Stimulated activated naive CD8-positive, alpha-beta T cell treated with anti-CD3 and anti-CD28 coated beads, Interleukin-15, amount 100 ng/mL, for 72 hours (primary cell): ENCODE measurements at regions not wholly inside any gene's neighbourhood (a gene's known extent, or its start where the extent isn't known, plus 50 kb on each side); places are given as distances from the start of the nearest gene placed in this dataset.
A peak's percentile ranks its signal among the peaks of the same experiment; 100 is the strongest.

Experiments used
- ATAC-seq: fragments of 150-1000 bp; cut with Tn5 transposase; 2 replicates; pipeline ENCODE4 v1.10.0; 2021; ENCODE audit warnings: mild to moderate bottlenecking, moderate library complexity
- DNase-seq, 2 donors: peaks; one replicate each; pipeline ENCODE4 v3.0.0; 2021 to 2022
- H3K27ac Mint-ChIP-seq, 2 donors: one replicate each; pipeline ENCODE4 v1.8.0; 2022; ENCODE audit warnings: mild to moderate bottlenecking in 2 of 2, mixed read lengths in 2 of 2, moderate library complexity in 2 of 2
- H3K27me3 Mint-ChIP-seq: one replicate; pipeline ENCODE4 v1.8.0; 2022; ENCODE audit warnings: mixed read lengths
- H3K4me1 Mint-ChIP-seq: one replicate; pipeline ENCODE4 v1.8.0; 2022; ENCODE audit warnings: mild to moderate bottlenecking, mixed read lengths
- H3K4me3 Mint-ChIP-seq, 2 donors: one replicate each; pipeline ENCODE4 v1.8.0; 2022; ENCODE audit warnings: mild to moderate bottlenecking in 2 of 2, mixed read lengths in 2 of 2, moderate library complexity in 1 of 2
- H3K9me3 Mint-ChIP-seq, 2 donors: one replicate each; pipeline ENCODE4 v1.8.0; 2022; ENCODE audit warnings: mixed read lengths in 2 of 2

DNA sequence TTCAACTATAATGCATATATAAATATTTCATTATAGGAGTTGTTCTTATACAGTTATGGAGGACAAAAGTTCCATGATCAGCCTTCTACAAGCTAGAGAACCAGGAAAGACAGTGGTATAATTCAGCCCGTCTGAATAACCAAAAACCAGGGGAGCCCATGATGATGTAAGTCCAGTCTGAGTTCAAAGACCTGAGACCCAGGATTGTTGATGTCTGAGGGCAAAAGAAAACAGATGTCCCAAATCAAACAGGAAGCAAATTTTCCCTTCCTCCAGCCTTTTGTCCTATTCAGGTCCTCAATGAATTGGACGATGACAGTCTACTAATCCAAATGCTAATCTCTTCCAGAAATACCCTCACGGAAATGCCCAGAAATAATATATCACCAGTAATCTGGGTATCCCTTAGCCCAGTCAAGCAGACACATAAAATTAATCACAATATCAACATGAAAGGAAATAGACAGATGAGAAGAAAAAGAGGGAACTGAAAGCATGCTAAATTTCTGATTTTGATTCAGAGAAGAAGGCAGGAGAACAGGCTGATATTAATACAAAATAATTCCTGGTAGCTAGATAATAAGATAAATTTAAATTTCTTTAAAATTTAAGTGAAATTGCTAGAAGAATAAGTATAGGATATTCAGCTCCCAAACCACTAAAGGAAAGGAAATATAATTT is 255.6 kb upstream of the CTAGE1 start:
- Mint-ChIP-seq H3K27me3 (peaks cover 19% of the 10 kb centered on the region), H3K9me3 (peaks cover 0 to 7% of the 10 kb centered on the region in 2 donors), H3K27ac (no peak overlapping the region), H3K4me1 (no peaks in the 10 kb centered on the region), H3K4me3 (no peak overlapping the region)
- DNase-seq: no peak
- ATAC-seq: no peak

DNA sequence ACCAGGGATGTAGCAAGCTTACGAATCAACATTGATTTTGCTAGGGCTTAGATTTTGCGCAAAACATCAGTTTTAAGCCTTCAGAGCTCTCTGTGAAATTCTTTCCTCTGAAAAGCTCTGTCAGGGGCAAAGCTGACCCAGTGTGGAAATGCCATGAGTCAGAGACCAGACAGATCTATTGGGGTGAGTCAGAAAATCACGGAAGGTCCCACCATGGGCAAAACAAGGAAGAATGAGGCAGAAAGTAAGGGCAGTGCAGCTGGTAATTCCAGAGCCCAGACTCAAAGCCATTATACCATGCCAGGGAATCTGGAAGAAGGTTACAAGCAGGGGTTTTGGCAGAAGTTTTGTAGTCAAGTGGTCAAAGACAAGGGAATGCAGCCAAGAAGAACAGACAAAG is 256.6 kb upstream of the CTAGE1 start:
- DNase-seq (no peak), ATAC-seq (no peak)
- no peaks in the 10 kb centered on the region for H3K4me1 Mint-ChIP-seq
- no peak overlapping the region for H3K27ac Mint-ChIP-seq
- peaks cover 19% of the 10 kb centered on the region for H3K27me3 Mint-ChIP-seq
- peaks cover 0 to 7% of the 10 kb centered on the region in 2 donors for H3K9me3 Mint-ChIP-seq
- no peak overlapping the region for H3K4me3 Mint-ChIP-seq

DNA sequence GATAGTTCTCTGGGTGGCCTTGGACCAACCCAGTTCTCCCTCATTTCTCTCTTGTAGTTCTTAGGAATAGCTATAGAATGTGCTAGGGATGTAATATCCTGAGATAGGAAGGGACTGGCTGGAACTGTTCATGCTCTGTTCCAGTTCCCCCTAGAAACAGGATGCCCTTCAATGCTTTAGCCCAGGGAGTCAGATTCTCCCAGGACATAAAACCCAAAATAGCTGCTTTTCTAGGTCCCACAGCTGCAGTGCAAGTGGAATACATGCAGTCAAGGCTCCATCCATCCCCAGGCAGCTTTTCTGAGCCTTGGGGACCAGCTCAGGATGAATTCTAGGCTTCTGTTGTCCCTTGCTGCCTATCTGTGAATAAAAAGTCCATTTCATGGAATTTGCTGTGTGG is 257.3 kb upstream of the CTAGE1 start:
- H3K27me3 Mint-ChIP-seq: peaks cover 19% of the 10 kb centered on the region
- no peak for ATAC-seq
- H3K4me1 Mint-ChIP-seq: no peaks in the 10 kb centered on the region

DNA sequence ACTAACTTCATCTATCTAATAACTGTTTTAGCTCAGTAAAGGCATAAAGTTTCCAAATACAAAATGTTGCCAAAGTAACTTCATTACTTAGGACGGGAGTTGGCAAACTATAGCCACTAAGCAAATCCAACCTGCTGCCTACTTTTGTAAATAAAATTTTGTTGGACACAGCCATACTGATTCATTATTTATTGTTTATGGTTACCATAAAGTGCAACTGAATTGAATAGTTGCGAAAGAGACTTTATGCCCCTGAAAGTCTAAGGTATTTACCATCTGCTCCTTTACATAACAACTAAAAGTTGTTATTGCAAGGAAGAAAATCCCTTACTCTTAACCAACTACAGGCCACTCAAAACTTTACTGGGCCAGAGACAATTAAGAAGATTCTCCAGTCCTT is 256.7 kb upstream of the RBBP8 start:
- H3K4me1 Mint-ChIP-seq: no peaks in the 10 kb centered on the region
- DNase-seq (no peak), ATAC-seq (no peak)
- H3K27me3 Mint-ChIP-seq: peaks cover 11% of the 10 kb centered on the region
- H3K27ac Mint-ChIP-seq: no peak overlapping the region
- H3K9me3 Mint-ChIP-seq: peaks cover 0 to 7% of the 10 kb centered on the region in 2 donors
- no peak overlapping the region for H3K4me3 Mint-ChIP-seq

More for the DNA sequence above, 257.3 kb upstream of the CTAGE1 start:
- no peak for DNase-seq
- peak overlapping the region in 1 of 2 donors; percentile 89 for H3K27ac Mint-ChIP-seq
- H3K4me3 Mint-ChIP-seq: no peak overlapping the region
- peaks cover 0 to 7% of the 10 kb centered on the region in 2 donors for H3K9me3 Mint-ChIP-seq

DNA sequence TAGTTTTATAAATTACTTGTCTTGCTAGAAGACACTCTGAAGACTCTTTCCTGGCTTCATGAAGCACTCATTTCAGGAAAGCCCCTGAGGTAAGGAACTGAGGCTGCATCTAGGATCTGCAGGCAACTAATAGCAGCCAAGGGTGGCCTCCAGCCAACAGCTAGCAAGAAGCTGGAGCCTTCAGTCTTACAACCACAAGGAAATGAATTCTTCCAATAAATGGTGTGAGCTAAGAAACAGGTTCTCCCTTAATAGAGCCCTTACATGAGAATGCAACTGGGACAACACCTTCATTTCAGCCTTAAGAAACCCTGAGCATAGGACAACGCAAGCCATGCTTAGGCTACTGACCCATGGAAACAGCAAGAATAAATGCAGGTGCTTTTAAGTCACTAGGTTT is 254.6 kb upstream of the RBBP8 start:
- Mint-ChIP-seq H3K9me3 (peaks cover 0 to 7% of the 10 kb centered on the region in 2 donors), H3K4me3 (no peak overlapping the region), H3K27me3 (peaks cover 11% of the 10 kb centered on the region), H3K27ac (no peak overlapping the region), H3K4me1 (no peaks in the 10 kb centered on the region)
- DNase-seq (no peak), ATAC-seq (no peak)

DNA sequence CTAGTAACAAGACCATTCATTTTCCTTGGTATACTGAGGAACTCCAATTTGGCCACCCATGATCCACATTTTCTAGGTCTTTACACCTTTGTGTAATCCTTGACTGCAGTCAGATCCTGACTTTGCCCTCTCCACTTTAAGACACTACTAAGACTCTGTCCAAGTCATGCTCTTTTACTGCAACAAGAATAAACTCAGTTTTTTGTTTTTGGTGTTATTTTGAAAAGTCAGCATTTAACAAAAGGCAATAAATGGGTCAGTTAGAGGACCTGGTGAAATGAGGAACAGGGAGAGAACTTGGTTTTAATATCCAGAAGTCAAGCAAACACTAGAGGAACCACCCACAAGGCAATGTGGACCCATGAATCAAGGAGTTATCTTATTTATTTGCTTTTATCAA is 252.2 kb upstream of the RBBP8 start:
- Mint-ChIP-seq H3K9me3 (peaks cover 0 to 7% of the 10 kb centered on the region in 2 donors), H3K4me1 (no peaks in the 10 kb centered on the region), H3K27me3 (peaks cover 19% of the 10 kb centered on the region), H3K27ac (no peak overlapping the region), H3K4me3 (no peak overlapping the region)
- ATAC-seq (no peak), DNase-seq (no peak)

DNA sequence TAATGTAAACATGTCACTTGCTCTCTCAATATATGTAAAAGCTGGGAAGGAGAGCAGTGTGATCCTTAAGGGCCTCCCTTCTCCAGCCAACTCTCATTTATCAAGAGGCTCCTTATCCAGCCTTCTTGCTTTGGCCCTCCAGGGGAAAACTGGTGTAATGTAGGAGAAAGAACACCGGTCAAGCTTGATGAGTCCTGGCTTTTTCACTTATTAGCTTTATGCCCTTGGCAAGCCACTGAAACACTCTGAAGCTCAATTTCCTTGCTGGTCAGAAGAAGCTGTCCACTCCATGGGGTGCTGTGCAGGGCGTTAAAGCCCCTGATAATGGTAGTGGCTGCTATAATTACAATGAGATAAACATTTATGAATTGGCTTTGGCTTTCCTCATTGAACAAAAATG is 251.2 kb upstream of the RBBP8 start:
- peaks cover 0 to 5% of the 10 kb centered on the region in 2 donors for H3K9me3 Mint-ChIP-seq
- H3K4me3 Mint-ChIP-seq: no peak overlapping the region

DNA sequence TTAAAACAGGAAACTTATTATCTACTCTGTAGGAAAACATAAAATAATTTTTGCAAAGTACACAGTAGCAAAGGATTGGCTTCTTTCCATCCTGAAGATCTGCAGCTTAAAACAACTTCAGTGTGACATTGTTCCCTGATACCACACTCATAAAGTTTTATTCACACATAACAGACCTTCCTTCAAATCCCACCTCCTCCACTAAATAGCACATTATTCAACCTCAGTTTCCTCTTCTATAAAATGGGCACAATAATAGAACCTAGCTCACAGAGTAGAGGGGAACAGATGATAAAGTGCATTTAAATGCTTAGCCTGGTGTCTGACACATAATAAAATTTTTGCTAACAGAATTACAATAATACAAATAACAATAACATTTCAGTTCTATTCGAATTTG is 250.4 kb upstream of the RBBP8 start:
- Mint-ChIP-seq H3K27me3 (peaks cover 8% of the 10 kb centered on the region), H3K27ac (no peak overlapping the region), H3K4me3 (no peak overlapping the region), H3K9me3 (no peaks in the 10 kb centered on the region), H3K4me1 (no peaks in the 10 kb centered on the region)
- ATAC-seq (no peak), DNase-seq (no peak)

More for the DNA sequence above, 251.2 kb upstream of the RBBP8 start:
- Mint-ChIP-seq H3K27me3 (peaks cover 17% of the 10 kb centered on the region), H3K27ac (no peak overlapping the region), H3K4me1 (no peaks in the 10 kb centered on the region)
- DNase-seq (no peak), ATAC-seq (no peak)

DNA sequence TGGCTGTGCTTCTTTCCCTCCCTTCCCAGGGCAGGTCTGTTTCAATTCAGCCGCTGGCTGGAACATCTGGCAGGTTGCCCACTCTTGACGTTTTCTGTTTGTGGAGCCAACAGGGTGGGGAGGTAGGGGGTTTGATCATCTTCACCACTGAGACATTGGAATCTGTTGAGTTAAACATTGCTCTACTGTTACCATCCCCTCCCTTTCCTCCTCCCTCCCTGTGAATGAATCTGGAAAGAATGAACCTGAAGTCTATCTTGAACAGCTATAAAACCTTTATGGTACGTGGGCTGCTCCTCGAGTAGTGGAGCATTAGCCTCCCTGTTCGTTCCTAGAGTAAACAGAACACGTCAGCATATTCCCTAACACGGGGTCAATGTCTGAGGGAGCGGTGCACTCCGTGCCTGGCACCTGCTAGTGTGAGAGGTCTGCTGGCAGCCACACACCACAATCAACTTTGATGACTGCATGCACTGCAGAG is 249.9 kb upstream of the RBBP8 start:
- Mint-ChIP-seq H3K27ac (no peak overlapping the region), H3K9me3 (no peaks in the 10 kb centered on the region), H3K27me3 (peaks cover 8% of the 10 kb centered on the region), H3K4me1 (no peaks in the 10 kb centered on the region), H3K4me3 (no peak overlapping the region)
- ATAC-seq: no peak
- no peak for DNase-seq

DNA sequence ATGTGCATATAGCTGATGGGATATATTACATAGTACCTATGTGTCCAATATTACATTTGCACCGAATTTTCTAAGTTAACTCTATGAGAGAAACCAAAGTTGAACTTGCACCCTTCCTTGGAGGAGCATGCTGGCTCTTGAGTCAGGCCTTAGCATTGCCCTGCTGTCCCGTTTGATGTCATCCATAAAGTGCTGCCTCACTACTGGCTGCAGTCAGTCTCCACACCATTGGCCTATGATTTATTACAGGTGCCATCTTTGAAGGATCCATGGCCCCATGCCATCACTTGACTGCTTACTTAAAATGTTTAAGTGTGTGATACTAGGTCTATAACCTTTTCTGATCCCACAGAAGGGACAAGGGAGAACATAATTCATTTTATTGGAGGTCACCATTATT is 249.3 kb upstream of the RBBP8 start:
- no peaks in the 10 kb centered on the region for H3K4me1 Mint-ChIP-seq
- H3K27ac Mint-ChIP-seq: no peak overlapping the region
- ATAC-seq: no peak
- H3K9me3 Mint-ChIP-seq: no peaks in the 10 kb centered on the region
- DNase-seq: no peak
- peaks cover 8% of the 10 kb centered on the region for H3K27me3 Mint-ChIP-seq
- no peak overlapping the region for H3K4me3 Mint-ChIP-seq

DNA sequence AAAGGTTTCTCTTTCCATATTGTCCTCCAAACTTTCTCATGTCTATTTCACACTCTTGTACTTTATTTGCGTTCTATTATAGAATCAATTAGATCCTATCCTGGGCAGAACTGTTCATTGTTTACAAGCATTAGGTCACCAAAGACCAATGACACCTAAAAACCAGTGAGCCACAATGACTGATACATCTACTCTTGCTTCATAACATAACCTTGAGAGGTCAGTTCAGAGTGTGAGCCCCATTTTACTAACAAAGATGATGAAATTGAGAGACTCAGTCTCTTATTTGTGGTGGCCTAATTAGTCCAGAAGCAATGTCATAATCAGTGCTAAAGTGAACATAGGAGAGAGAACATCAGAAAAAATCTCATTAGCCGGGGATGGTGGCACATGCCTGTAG is 248.9 kb upstream of the RBBP8 start:
- ATAC-seq (no peak), DNase-seq (no peak)
- H3K27ac Mint-ChIP-seq: no peak overlapping the region
- peaks cover 8% of the 10 kb centered on the region for H3K27me3 Mint-ChIP-seq
- H3K9me3 Mint-ChIP-seq: no peaks in the 10 kb centered on the region
- H3K4me1 Mint-ChIP-seq: no peaks in the 10 kb centered on the region
- H3K4me3 Mint-ChIP-seq: no peak overlapping the region

DNA sequence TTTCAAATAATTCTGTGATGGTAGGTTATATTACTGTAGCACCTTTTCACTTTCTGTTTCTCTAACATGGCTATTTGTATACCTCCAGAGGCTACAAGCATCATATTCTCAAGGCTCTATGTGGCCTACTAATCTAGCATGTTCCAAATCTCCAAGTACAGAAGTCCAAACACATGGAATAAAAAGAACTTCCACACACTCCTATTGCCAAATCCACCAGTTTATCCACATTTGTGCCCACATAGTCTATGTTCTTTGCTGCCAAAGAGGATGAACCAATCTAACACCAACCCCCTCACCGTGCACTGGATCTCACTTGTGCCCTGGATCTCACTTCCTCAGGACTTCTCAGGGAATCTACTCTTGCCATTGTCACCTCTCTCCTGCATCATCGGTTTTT is 247.3 kb upstream of the RBBP8 start:
- Mint-ChIP-seq H3K4me1 (no peaks in the 10 kb centered on the region), H3K4me3 (no peak overlapping the region), H3K27ac (peak overlapping the region in 1 of 2 donors; percentile 10), H3K27me3 (peaks cover 8% of the 10 kb centered on the region), H3K9me3 (no peaks in the 10 kb centered on the region)
- ATAC-seq: no peak
- no peak for DNase-seq

DNA sequence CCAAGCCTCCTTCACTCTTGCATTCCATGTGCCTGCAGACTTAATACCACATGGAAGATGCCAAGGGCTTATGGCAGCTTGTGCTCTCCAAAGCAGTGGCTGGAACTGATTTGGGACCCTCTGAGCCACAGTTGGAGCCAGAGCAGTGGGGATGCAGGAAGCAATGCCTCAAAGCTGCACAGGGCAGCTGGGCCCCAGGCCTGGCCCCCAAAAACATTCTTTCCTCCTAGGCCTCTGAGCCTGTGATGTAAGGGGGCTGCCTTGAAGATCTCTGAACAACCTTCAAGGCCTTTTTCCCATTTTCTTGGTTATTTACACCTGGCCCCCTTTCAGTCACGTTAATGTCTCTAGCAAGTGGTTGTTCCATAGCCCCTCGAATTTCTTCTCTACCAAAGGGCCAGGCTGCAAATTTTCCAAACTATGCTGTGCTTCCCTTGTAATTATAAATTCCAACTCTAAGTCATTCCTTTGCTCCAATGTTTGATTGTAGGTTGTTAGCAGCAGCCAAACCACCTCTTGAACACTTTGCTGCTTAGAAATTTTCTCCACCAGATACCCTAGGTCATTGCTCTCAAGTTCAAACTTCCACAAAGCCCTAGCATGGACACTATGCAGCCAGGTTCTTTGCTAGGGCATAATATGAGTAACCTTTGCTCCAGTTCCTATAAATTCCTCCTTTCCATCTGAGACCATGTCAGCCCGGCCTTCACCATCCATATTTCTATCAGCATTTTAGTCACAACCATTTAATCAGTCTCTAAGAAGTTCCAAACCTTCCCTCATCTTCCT is 245.0 kb upstream of the RBBP8 start:
- H3K9me3 Mint-ChIP-seq: no peaks in the 10 kb centered on the region
- ATAC-seq (no peak), DNase-seq (no peak)
- H3K27ac Mint-ChIP-seq: no peak overlapping the region
- H3K4me1 Mint-ChIP-seq: no peaks in the 10 kb centered on the region
- H3K27me3 Mint-ChIP-seq: peaks cover 8% of the 10 kb centered on the region
- H3K4me3 Mint-ChIP-seq: no peak overlapping the region

DNA sequence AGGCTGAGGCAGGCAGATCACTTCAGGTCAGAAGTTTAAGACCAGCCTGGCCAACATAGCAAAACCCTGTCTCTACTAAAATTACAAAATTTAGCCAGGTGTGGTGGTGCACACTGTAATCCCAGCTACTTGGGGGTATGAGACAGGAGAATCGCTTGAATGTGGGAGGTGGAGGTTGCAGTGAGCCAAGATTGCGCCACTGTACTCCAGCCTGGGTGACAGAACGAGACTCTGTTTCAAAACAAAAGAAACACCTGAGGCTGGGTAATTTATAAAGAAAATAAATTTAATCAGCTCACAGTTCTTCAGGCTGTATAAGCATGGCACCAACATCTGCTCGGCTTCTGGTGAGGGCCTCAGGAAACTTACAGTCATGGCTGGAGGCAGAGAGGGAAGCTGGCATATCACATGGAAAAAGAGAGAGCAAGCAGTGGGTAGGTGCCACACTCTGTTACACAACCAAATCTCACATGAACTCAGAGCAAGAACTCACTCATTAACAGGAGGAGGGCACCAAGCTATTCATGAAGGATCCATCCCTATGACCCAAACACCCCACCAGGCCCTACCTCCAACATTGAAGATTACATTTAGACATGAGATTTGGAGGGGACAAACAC is 244.1 kb upstream of the RBBP8 start:
- DNase-seq: no peak
- Mint-ChIP-seq H3K4me3 (no peak overlapping the region), H3K9me3 (no peaks in the 10 kb centered on the region), H3K4me1 (no peaks in the 10 kb centered on the region), H3K27me3 (peaks cover 7% of the 10 kb centered on the region), H3K27ac (no peak overlapping the region)
- no peak for ATAC-seq

DNA sequence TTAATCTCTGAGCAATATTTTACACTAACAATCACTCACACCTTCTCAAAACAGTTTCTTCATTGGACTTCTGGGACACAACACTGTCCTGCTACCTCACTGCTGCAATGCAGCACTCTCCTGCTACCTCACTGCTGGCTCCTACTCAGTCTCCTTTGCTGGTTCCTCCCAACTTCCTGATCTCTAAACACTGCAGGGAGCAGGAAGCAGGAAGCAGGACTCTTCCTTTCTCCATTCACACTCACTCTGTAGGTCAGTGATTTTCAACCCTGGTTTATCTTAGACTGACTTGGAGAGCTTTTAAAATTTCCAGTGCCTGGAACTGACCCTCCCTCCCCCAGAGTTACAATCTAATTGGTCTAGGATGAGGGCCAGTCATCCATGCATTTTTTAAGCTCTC is 243.4 kb upstream of the RBBP8 start:
- H3K4me1 Mint-ChIP-seq: no peaks in the 10 kb centered on the region
- peaks cover under 1% of the 10 kb centered on the region for H3K27me3 Mint-ChIP-seq
- no peak overlapping the region for H3K4me3 Mint-ChIP-seq
- no peak overlapping the region for H3K27ac Mint-ChIP-seq
- ATAC-seq (no peak), DNase-seq (no peak)
- no peaks in the 10 kb centered on the region for H3K9me3 Mint-ChIP-seq

DNA sequence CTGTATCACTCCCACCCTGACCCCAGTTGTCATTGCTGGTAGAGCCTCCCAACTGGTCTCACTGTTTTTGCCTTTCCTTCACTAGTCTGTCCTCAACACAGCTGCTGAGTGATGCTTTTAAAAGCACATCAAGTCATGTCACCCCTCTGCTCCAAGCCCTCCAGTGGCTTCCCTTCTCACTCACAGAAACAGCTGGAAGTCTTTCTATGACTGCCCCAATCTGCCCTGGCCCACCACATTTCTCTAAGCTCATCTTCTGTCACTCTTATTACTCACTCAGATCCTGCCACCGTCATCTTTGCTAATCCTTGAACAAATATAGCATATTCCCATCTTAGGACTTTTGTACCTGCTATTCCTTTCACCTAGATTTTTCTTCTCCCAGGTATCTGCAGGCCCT is 242.6 kb upstream of the RBBP8 start:
- H3K27ac Mint-ChIP-seq: no peak overlapping the region
- H3K9me3 Mint-ChIP-seq: no peaks in the 10 kb centered on the region
- DNase-seq: no peak
- no peak for ATAC-seq
- H3K27me3 Mint-ChIP-seq: no peaks in the 10 kb centered on the region
- H3K4me3 Mint-ChIP-seq: no peak overlapping the region
- no peaks in the 10 kb centered on the region for H3K4me1 Mint-ChIP-seq
